ENCODE measurements at regions not wholly inside any gene's neighbourhood (a gene's known extent, or its start where the extent isn't known, plus 50 kb on each side); places are given as distances from the start of the nearest gene placed in this dataset.

DNA sequence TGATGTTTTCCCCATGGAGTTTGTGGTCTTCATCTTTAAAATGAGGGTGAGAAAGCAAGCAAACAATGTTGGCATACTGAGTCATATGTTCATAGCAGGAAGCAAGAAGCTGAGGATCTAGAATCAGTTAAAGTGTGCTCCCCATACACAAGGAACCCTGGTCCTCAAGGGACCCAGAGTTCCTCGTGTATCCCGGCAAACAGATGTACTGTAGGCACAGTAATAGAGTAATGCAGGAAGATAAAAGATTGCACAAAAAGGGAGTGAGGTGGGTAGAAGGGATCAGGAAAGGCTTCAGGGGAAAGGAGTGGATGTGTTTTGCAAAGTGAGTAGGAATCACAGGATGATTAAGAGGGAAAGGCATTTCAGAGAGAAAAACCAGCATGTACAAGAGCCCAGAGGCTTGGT is 412.3 kb upstream of the CDH11 start:
- no peak for DNase-seq (ENCODE audit: low read depth)
- H3K4me3 ChIP-seq (ENCODE audit: low read depth, low read length), result no peak overlapping the region
- TF ChIP-seq, protein P1, sequence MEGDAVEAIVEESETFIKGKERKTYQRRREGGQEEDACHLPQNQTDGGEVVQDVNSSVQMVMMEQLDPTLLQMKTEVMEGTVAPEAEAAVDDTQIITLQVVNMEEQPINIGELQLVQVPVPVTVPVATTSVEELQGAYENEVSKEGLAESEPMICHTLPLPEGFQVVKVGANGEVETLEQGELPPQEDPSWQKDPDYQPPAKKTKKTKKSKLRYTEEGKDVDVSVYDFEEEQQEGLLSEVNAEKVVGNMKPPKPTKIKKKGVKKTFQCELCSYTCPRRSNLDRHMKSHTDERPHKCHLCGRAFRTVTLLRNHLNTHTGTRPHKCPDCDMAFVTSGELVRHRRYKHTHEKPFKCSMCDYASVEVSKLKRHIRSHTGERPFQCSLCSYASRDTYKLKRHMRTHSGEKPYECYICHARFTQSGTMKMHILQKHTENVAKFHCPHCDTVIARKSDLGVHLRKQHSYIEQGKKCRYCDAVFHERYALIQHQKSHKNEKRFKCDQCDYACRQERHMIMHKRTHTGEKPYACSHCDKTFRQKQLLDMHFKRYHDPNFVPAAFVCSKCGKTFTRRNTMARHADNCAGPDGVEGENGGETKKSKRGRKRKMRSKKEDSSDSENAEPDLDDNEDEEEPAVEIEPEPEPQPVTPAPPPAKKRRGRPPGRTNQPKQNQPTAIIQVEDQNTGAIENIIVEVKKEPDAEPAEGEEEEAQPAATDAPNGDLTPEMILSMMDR (IDR thresholded peaks at IDR 0.05; ENCODE audit: control insufficient read depth, extremely low read depth, insufficient read depth), result no peak

DNA sequence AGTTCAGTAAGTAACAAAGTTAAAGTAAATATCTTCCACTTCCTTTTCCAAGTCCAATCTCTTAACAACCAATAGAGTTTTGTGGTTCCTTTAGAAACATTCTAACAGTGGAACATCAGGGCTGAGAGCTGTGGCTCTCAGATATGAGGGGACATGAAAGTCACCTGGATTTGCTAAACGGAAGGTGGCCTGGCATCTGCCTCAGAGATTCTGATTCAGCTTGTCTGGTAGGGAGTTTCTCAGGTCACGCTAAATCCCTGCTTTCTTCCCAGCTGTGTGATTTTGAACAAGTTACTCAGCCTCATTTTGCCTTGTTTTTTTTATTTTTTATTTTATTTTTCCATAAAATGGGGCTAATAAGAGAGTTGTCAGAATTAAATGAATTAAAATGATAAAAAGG is 411.0 kb upstream of the CDH11 start:
- no peak for DNase-seq (ENCODE audit: low read depth)
- TF ChIP-seq, protein P1 (IDR thresholded peaks at IDR 0.05; ENCODE audit: control insufficient read depth, extremely low read depth, insufficient read depth), result no peak
- no peak overlapping the region for H3K4me3 ChIP-seq (ENCODE audit: low read depth, low read length)

DNA sequence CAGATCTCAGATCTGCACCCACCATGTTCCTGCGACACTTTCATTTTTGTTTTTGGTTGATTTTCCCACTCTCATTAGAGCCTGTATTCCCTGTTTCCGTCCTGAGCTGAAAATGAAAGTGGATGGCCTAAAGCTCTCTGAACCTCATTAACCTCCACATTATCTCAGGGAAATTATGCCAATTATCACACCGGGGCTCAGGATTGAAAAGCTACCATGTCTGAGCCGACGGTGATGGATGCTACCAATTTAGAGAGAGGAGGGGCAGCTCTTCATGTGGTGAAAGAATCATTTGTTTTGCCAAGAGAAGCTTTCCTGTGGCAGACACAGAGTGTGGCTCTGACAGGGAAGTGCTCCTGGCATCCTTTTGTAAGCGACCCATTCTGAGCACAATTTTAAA is 410.4 kb upstream of the CDH11 start:
- no peak overlapping the region for H3K4me3 ChIP-seq (ENCODE audit: low read depth, low read length)
- TF ChIP-seq, protein P1 (IDR thresholded peaks at IDR 0.05; ENCODE audit: control insufficient read depth, extremely low read depth, insufficient read depth), result no peak
- no peak for DNase-seq (ENCODE audit: low read depth)

DNA sequence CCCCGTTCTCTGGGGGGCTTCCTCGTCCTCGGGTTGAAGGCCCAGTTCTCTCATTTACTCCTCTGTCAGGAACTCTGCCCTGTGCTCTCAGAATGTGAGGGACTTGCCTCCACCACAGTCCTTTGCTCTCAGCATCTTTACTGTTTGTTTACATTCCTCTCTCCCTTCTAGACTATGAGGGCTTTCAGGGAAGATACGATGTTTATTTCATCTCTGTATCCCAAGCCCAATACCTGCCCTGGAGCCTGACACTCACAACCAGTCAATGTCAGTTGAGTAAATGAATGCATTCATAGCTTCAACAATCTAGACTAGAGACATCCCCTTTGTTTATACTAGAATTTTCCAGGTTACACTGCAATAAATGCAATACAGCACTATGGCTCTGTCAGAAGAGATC is 409.6 kb upstream of the CDH11 start:
- no peak overlapping the region for H3K4me3 ChIP-seq (ENCODE audit: low read depth, low read length)
- DNase-seq (ENCODE audit: low read depth), result no peak
- TF ChIP-seq, protein P1 (IDR thresholded peaks at IDR 0.05; ENCODE audit: control insufficient read depth, extremely low read depth, insufficient read depth), result no peak

DNA sequence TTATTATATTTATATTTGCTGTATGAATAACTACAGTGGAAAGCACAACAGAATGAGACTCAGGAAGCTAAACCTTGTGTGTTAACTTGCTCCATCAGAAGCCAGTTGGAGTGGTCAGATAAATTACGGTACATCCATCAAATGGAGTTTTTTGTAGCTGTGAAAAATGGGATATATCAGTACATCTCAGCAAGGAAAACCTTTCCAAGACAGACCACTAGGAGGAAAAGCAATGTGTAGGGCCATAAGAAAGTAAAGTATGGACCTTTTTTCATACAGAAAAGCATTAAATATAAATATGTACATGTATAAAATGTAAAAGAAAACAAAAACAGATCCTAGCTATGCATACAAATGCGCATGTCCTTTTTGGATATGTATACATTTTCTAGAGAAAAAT is 403.8 kb upstream of the CDH11 start:
- TF ChIP-seq, protein P1 (IDR thresholded peaks at IDR 0.05; ENCODE audit: control insufficient read depth, extremely low read depth, insufficient read depth), result no peak
- DNase-seq (ENCODE audit: low read depth), result no peak

DNA sequence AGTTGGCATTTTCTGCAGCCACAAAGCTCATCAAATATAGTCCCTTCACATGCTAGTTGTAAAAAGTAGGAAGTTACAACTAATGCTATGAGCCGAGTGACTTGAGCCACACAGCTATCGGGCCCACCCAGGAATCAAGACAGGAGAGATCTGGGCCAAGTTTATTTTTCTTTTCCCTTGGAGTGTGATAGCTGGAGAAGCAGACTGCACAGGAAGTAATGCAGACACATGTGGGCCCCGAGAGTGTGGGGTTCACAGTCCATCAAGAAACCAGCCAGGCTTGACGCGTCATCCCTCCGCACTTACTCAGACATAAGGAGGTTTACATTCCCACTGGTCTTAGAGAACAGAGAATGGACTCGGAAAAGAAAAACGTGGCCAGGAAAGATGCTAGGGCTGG is 403.1 kb upstream of the CDH11 start:
- TF ChIP-seq, protein P1 (IDR thresholded peaks at IDR 0.05; ENCODE audit: control insufficient read depth, extremely low read depth, insufficient read depth), result no peak
- no peak for DNase-seq (ENCODE audit: low read depth)
- no peak overlapping the region for H3K4me3 ChIP-seq (ENCODE audit: low read depth, low read length)

More for the DNA sequence above, 403.8 kb upstream of the CDH11 start:
- no peak overlapping the region for H3K4me3 ChIP-seq (ENCODE audit: low read depth, low read length)

DNA sequence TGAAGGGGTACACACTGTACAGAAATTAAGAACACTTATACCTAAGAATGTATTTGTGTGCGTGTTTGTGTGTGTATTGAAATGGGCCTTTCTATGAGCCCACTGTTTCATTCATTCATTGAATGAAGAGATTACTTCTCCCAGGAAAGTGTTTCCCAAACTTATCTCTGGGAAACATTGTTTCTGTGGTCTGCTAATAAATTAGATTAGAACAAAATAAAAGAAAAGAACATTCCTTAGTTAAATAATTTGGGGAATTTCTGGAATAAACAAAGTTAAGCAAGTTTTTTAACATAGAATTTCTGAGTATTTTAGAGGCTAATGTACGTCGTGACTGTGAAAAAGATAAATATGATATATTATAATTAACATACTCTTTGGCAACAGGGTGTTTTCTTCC is 402.4 kb upstream of the CDH11 start:
- no peak overlapping the region for H3K4me3 ChIP-seq (ENCODE audit: low read depth, low read length)
- TF ChIP-seq, protein P1 (IDR thresholded peaks at IDR 0.05; ENCODE audit: control insufficient read depth, extremely low read depth, insufficient read depth), result no peak
- DNase-seq (ENCODE audit: low read depth), result no peak
